GM18861 (cell line): ENCODE measurements at regions not wholly inside any gene's neighbourhood (a gene's known extent, or its start where the extent isn't known, plus 50 kb on each side); places are given as distances from the start of the nearest gene placed in this dataset.

Experiments
- ATAC-seq: cut with Tn5 transposase; IDR thresholded peaks from one replicate; pipeline ENCODE4 v1.9.1; 2021; ENCODE audit not compliant: unreplicated experiment

GRCh38 chr12:127438512-127439244 lies 828.3 kb upstream of the TMEM132C start:
- no peak for ATAC-seq

- ATAC-seq = no peak
Measured at GRCh38 chr12:127445581-127446139, 821.3 kb upstream of the TMEM132C start.

- no peak for ATAC-seq
Measured at GRCh38 chr12:127448906-127449305, 818.1 kb upstream of the TMEM132C start.

- ATAC-seq = no peak
Measured at GRCh38 chr12:127450826-127451225, 816.1 kb upstream of the TMEM132C start.

GRCh38 chr12:127455347-127456265 lies 811.4 kb upstream of the TMEM132C start:
- ATAC-seq = no peak

GRCh38 chr12:127457726-127458125 lies 809.2 kb upstream of the TMEM132C start:
- no peak for ATAC-seq

- ATAC-seq = no peak
Measured at GRCh38 chr12:127459166-127459565, 807.8 kb upstream of the TMEM132C start.

- no peak for ATAC-seq
Measured at GRCh38 chr12:127459687-127460086, 807.3 kb upstream of the TMEM132C start.

GRCh38 chr12:127463237-127463636 lies 803.7 kb upstream of the TMEM132C start:
- no peak for ATAC-seq

GRCh38 chr12:127469331-127469730 lies 797.6 kb upstream of the TMEM132C start:
- ATAC-seq = no peak

- no peak for ATAC-seq
Measured at GRCh38 chr12:127473766-127474165, 793.2 kb upstream of the TMEM132C start.

GRCh38 chr12:127479256-127479655 lies 787.7 kb upstream of the TMEM132C start:
- no peak for ATAC-seq

GRCh38 chr12:127480775-127481314 lies 786.1 kb upstream of the TMEM132C start:
- ATAC-seq = no peak

- ATAC-seq = no peak
Measured at GRCh38 chr12:127482950-127483349, 784.0 kb upstream of the TMEM132C start.

GRCh38 chr12:127485528-127485927 lies 781.4 kb upstream of the TMEM132C start:
- no peak for ATAC-seq

- no peak for ATAC-seq
Measured at GRCh38 chr12:127487031-127487430, 779.9 kb upstream of the TMEM132C start.

- ATAC-seq = no peak
Measured at GRCh38 chr12:127489061-127489460, 777.9 kb upstream of the TMEM132C start.

GRCh38 chr12:127494961-127495915 lies 771.7 kb upstream of the TMEM132C start:
- ATAC-seq = no peak

- ATAC-seq = no peak
Measured at GRCh38 chr12:127496255-127496654, 770.7 kb upstream of the TMEM132C start.

GRCh38 chr12:127500512-127501035 lies 766.4 kb upstream of the TMEM132C start:
- no peak for ATAC-seq
